GM13977 (cell line): ENCODE measurements at regions not wholly inside any gene's neighbourhood (a gene's known extent, or its start where the extent isn't known, plus 50 kb on each side); places are given as distances from the start of the nearest gene placed in this dataset.

ENCODE experiments used
- DNase-seq: peaks from one replicate; pipeline ENCODE4 v3.0.0; 2012; ENCODE audit warnings: low spot score
- in situ Hi-C: fragments of 300-500 bp; cut with MboI; formaldehyde crosslinking; loops from one replicate; pipeline ENCODE4 v1.12.0; 2022; ENCODE audit warnings: low sequenced_read_pairs, low pct_unique_long_range_greater_than_20kb, mixed read lengths, inconsistent platforms; ENCODE audit not compliant: unreplicated experiment
- TF ChIP-seq, protein P1 (sequence below): IDR thresholded peaks from 2 replicates; pipeline ENCODE4 v1.5.1; 2012; ENCODE audit warnings: mild to moderate bottlenecking, control low read depth; ENCODE audit not compliant: insufficient read depth; ENCODE audit errors: extremely low read depth, missing control alignments

DNA sequence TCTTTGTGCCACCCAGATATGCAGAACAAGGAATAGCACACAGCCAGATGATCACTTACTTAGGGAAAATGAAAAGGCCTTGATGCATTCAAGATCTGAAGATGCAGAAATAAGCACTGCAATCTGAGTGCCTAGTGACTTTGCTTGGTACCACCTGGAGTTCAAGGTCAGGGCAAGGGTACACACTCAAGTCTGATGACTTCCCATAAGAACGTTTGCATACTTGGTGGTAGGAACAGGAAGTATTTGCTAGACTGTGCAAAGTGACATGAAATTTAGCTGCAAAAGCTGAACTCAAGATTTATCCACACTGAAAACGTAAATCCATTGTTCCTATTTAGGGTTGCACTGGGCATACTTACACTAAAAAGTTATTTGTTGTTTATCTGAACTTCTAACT, 177.1 kb downstream of the PIK3R1 start:
- TF ChIP-seq, protein P1, sequence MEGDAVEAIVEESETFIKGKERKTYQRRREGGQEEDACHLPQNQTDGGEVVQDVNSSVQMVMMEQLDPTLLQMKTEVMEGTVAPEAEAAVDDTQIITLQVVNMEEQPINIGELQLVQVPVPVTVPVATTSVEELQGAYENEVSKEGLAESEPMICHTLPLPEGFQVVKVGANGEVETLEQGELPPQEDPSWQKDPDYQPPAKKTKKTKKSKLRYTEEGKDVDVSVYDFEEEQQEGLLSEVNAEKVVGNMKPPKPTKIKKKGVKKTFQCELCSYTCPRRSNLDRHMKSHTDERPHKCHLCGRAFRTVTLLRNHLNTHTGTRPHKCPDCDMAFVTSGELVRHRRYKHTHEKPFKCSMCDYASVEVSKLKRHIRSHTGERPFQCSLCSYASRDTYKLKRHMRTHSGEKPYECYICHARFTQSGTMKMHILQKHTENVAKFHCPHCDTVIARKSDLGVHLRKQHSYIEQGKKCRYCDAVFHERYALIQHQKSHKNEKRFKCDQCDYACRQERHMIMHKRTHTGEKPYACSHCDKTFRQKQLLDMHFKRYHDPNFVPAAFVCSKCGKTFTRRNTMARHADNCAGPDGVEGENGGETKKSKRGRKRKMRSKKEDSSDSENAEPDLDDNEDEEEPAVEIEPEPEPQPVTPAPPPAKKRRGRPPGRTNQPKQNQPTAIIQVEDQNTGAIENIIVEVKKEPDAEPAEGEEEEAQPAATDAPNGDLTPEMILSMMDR = no peak

DNA sequence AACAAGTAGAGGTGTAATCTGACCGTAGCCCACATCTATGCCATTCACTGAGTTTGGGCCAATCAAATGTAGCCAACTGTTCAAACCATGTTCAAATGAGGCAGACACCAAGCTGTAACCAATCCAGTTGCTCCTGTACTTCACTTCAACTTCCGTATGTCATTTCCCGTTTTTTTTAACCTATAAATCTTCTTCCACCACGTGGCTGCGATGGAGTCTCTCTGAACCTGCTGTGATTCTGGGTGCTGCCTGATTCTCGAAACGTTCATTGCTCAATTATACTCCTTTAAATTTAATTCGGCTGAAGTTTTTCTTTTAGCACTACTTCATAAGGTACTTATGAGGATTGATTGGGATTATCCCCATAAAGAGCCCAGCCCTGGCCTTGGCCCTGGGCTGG, 179.7 kb downstream of the PIK3R1 start:
- DNase-seq = no peak
- in situ Hi-C loops = no loop called here
- TF ChIP-seq, protein P1 = no peak

More for the DNA sequence above, 177.1 kb downstream of the PIK3R1 start:
- DNase-seq = no peak
- in situ Hi-C loops = no loop called here

DNA sequence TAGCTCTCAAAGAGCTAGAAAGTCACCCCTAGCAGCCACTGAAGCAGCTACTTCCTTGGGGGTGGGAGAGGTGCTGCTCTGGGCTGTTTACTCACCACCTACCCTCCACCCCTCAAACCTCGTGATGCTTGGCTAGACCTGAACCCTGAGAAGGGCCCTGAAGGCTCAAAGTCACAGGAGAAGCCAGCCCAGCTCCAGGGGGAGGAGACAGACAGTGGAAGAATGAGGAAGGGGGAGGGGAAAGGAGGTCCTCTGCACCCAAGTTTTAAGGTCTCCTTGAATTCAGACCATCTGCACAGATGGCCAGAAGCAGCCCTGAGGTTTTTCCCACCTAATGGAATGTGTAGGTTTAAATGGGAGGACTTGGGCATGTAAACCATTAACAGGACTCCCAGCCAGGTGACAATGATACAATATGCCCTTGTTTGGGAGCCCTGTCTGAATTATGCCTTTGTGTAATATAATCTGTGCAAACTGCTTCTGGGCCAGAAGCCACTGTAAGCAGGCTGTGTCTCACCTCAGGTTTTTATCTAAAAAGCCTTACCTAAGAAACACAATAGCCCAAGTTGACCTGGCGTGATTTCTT, 180.5 kb downstream of the PIK3R1 start:
- TF ChIP-seq, protein P1 = no peak
- in situ Hi-C loops = no loop called here
- no peak for DNase-seq

GRCh38 chr5:68396722-68397121, 181.2 kb downstream of the PIK3R1 start:
- in situ Hi-C loops = no loop called here
- TF ChIP-seq, protein P1 = no peak
- no peak for DNase-seq

DNA sequence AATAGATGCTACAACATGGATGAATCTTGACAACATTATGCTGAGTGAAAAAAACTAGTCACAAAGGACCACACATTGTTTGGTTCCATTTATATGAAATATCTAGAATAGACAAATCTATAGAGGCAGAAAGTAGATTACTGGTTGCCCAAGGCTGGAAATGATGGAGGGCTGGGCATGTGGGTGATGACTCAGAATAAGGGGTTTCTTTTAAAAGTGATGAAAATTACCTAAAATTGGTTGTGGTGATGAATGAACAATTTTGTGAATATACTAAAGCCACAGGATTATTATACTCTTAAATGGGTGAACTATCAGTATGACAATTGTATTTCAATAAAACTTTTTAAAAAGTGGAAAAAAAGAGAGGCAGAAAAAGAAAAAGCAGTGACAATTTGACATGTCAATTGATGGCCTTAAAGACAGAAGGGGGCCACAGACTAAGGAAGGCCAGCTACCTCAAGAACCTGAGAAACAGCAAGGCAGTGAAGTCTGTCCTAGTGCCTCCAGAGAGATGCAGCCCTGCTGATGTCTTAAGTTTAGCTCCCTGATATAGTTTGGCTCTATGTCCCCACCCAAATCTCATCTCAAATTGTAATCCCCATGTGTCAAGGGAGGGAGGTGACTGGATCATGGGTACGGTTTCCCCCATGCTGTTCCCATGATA, 182.7 kb downstream of the PIK3R1 start:
- TF ChIP-seq, protein P1 = no peak
- no peak for DNase-seq
- in situ Hi-C loops = no loop called here

- TF ChIP-seq, protein P1 = no peak
- in situ Hi-C loops = no loop called here
- DNase-seq = no peak
These were observed 187.7 kb downstream of the PIK3R1 start for GRCh38 chr5:68403301-68403700.

- in situ Hi-C loops = no loop called here
- no peak for DNase-seq
- TF ChIP-seq, protein P1 = no peak
These were observed 188.7 kb downstream of the PIK3R1 start for GRCh38 chr5:68404246-68404645.
